Body of pancreas (tissue), 4 donors: ENCODE measurements at regions not wholly inside any gene's neighbourhood (a gene's known extent, or its start where the extent isn't known, plus 50 kb on each side); places are given as distances from the start of the nearest gene placed in this dataset.

Source experiments
- ATAC-seq: fragments of 150-250 bp; one replicate; pipeline ENCODE4 v1.9.1; 2016
- DNase-seq, 4 donors: peaks; one replicate each; pipeline ENCODE4 v3.0.0-alpha.2; 2019
- H3K27ac ChIP-seq, 4 donors: fragments of 200-600 bp; sonication (generic); 1 replicate in 3 of 4; 2 replicates in 1 of 4; pipeline versions ENCODE4 v1.5.1 to v1.6.1; 2016 to 2019; ENCODE audit warnings: mild to moderate bottlenecking in 1 of 4, mixed read lengths in 1 of 4, moderate library complexity in 1 of 4
- H3K27me3 ChIP-seq, 2 donors: fragments of 200-600 bp; sonication (generic); one replicate each; pipeline ENCODE4 v1.6.0; 2016; ENCODE audit warnings: mild to moderate bottlenecking in 1 of 2
- H3K36me3 ChIP-seq, 2 donors: fragments of 200-600 bp; sonication (generic); replicated peaks in 1 of 2; 2 replicates each; pipeline ENCODE4 v1.5.1; 2016; ENCODE audit warnings: low read depth in 2 of 2; ENCODE audit not compliant: insufficient read depth in 1 of 2
- H3K4me1 ChIP-seq: fragments of 200-600 bp; sonication (generic); one replicate; pipeline ENCODE4 v1.6.0; 2016
- H3K4me3 ChIP-seq, 2 donors: fragments of 200-600 bp; sonication (generic); 1 replicate in 1 of 2; 2 replicates in 1 of 2; pipeline ENCODE4 v1.5.1; 2016 to 2019
- H3K9me3 ChIP-seq, 3 donors: fragments of 200-600 bp; sonication (generic); 1 replicate in 2 of 3; 2 replicates in 1 of 3; pipeline ENCODE4 v1.5.1; 2016
- POLR2A ChIP-seq, 3 donors: fragments of 450-650 bp; IDR thresholded peaks; one replicate each; pipeline ENCODE4 v1.6.1; 2016; ENCODE audit warnings: antibody characterized with exemption in 3 of 3, mild to moderate bottlenecking in 2 of 3
- WGBS, 2 donors: methylation state at CpG; one replicate each; pipeline ENCODE4 v1.1.5; 2017; 5-methylcytosine and 5-hydroxymethylcytosine counted together
- intact Hi-C: fragments of 100-400 bp; cut with DNase I; formaldehyde crosslinking; loops from one replicate; pipeline ENCODE4 v1.15.1; 2023
- TF ChIP-seq, protein P1 (sequence below), 7 experiments: fragments of 450-650 bp in 4 of 7; fragments of 200-600 bp in 3 of 7; sonication (generic) in 3 of 7; IDR thresholded peaks; one replicate each; pipeline ENCODE4 v1.5.1; 2016 to 2019; ENCODE audit warnings: antibody characterized with exemption in 7 of 7

DNA sequence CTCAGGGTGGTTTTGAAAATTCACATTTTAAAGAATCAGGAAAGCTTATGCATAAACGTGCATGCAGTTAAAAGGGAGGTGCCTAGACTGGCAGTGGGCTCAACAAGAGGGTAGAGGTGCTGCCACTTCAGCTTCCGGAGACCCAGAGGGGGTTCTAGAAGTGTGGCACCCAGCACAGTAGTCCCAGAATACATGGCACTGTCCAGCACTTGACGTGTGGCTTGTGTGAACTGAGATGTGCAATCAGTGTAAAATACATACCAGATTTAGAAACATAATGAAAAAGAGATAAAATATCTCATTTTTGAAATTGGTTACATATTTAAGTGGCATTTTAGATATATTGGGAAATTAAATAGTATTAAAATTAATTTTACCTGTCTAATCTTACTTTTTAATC lies 89.3 kb downstream of the RIN2 start:
- H3K27me3 ChIP-seq = no peaks in the 10 kb centered on the region
- 80 to 91% methylated on average over 3 of the region's 3 CpGs for WGBS, 2 donors
- no peaks in the 10 kb centered on the region for H3K4me1 ChIP-seq
- H3K27ac ChIP-seq = no peak overlapping the region
- no peak for TF ChIP-seq POLR2A (IDR thresholded peaks at IDR 0.05)
- TF ChIP-seq, protein P1, sequence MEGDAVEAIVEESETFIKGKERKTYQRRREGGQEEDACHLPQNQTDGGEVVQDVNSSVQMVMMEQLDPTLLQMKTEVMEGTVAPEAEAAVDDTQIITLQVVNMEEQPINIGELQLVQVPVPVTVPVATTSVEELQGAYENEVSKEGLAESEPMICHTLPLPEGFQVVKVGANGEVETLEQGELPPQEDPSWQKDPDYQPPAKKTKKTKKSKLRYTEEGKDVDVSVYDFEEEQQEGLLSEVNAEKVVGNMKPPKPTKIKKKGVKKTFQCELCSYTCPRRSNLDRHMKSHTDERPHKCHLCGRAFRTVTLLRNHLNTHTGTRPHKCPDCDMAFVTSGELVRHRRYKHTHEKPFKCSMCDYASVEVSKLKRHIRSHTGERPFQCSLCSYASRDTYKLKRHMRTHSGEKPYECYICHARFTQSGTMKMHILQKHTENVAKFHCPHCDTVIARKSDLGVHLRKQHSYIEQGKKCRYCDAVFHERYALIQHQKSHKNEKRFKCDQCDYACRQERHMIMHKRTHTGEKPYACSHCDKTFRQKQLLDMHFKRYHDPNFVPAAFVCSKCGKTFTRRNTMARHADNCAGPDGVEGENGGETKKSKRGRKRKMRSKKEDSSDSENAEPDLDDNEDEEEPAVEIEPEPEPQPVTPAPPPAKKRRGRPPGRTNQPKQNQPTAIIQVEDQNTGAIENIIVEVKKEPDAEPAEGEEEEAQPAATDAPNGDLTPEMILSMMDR (IDR thresholded peaks at IDR 0.05) = no peak
- H3K36me3 ChIP-seq = no peaks in the 10 kb centered on the region
- H3K4me3 ChIP-seq = no peak overlapping the region
- intact Hi-C loops = no loop called here
- DNase-seq (no peak), ATAC-seq (no peak)
- no peaks in the 10 kb centered on the region for H3K9me3 ChIP-seq

DNA sequence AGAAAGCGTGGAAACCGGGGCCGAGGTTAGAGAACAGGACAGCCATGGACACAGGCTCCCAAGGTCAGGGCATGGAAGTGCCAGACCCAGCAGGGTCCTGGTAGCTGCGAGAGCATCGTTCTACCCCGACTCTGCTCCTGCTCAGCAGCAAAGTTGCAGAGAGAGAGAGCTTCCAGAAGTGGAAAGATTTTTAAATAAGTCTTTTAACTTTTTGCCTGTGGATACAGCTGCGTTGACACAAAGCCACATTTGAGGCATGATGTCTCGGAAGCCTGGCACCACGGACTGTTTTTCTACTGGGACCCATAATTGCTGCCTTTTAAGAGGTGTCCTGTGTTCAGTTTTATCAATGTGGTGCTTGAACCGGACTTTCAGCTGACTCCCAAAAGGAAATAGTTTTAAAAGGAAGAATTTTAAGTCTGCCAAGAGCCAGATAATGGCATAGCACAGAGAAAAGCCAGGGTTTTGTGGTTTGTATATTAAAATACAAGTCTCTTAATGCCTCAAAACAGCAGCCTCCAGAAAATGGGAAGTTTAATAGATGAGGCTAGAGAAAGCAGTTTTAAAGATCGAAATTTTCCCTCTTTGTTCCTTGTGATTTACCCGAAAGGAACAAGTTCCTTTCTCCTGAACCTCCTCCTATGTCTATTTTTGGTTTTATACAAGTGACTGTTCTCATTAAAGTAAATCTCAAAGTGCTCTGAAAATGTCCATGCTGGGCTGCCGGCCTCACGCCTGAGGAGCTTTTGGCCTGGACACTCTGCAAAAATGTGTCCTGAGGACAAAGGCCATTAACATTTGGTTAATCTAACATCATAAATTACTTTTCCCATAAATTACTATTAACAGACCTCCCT lies 91.5 kb downstream of the RIN2 start:
- Histone ChIP-seq H3K27ac (no peak overlapping the region), H3K4me1 (no peaks in the 10 kb centered on the region), H3K27me3 (no peaks in the 10 kb centered on the region), H3K36me3 (no peaks in the 10 kb centered on the region), H3K9me3 (no peaks in the 10 kb centered on the region), H3K4me3 (no peak overlapping the region)
- intact Hi-C loops = no loop called here
- ATAC-seq (no peak), DNase-seq (no peak)
- TF ChIP-seq, protein P1 (IDR thresholded peaks at IDR 0.05) = no peak
- TF ChIP-seq POLR2A (IDR thresholded peaks at IDR 0.05) = no peak
- 71 to 74% methylated on average over 14 of the region's 14 CpGs for WGBS, 2 donors

DNA sequence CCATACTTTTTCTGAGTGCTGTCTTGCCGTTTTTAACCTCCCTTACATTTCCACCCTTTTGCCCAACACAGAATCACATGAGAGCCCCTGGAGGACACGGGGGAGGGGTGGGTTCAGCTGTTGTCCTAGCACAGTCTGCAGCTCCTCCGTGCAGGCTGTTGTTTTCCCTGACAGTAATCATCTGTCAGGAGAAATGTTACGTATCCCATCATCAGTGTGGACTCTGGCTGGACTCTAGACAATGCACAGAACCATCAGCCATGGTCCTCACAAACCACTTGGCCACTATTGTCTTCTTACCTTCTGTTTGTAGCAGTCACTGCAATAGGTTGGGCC lies 92.1 kb downstream of the RIN2 start:
- Histone ChIP-seq H3K27me3 (no peaks in the 10 kb centered on the region), H3K27ac (no peak overlapping the region), H3K36me3 (no peaks in the 10 kb centered on the region), H3K4me1 (no peaks in the 10 kb centered on the region), H3K4me3 (no peak overlapping the region), H3K9me3 (no peaks in the 10 kb centered on the region)
- TF ChIP-seq POLR2A (IDR thresholded peaks at IDR 0.05) = no peak
- TF ChIP-seq, protein P1 (IDR thresholded peaks at IDR 0.05) = no peak
- ATAC-seq (no peak), DNase-seq (peak in 1 of 4 donors; percentile 14)
- 64 to 69% methylated on average over 4 of the region's 4 CpGs for WGBS, 2 donors
- intact Hi-C loops = no loop called here

DNA sequence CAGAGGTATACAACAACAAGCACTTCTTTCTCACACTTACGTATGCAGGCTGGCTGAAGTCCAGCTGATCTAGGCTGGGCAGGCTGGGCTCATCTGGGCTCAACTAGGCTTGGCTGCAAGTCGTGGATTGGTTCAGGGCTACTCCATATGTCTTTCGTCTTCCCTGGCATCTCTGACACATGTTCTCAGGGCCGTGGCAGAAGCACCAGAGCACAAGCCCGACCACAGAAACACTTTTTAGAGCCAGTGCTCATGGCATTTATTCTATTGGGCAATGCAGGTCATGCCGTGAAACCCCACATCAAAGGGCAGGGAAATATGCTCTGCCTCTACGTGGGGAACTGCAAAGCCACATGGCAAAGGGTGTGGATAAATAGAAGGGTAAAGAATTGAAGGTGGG lies 93.8 kb downstream of the RIN2 start:
- H3K27ac ChIP-seq = no peak overlapping the region
- no peaks in the 10 kb centered on the region for H3K36me3 ChIP-seq
- 65 to 89% methylated on average over 7 of the region's 7 CpGs for WGBS, 2 donors
- intact Hi-C loops = no loop called here
- H3K27me3 ChIP-seq = no peaks in the 10 kb centered on the region
- H3K4me1 ChIP-seq = no peaks in the 10 kb centered on the region
- DNase-seq = no peak
- no peak overlapping the region for H3K4me3 ChIP-seq
- H3K9me3 ChIP-seq = no peaks in the 10 kb centered on the region
- TF ChIP-seq, protein P1 (IDR thresholded peaks at IDR 0.05) = no peak
- TF ChIP-seq POLR2A (IDR thresholded peaks at IDR 0.05) = no peak
- no peak for ATAC-seq

DNA sequence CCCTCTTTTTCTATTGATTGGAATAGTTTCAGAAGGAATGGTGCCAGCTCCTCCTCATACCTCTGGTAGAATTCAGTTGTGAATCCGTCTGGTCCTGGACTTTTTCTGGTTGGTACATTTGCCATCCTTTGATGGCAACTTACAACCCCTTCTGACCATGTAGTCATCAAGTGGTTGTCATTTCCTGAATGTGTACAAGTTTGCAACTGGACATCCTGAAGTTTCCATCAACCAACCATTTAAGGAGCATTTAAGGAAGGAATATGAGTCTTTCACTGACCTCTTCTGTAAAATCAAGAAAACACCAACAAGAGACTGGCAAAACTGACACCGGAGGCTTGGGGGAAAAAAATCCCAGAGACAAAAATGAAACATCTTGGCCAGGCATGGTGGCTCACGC lies 97.4 kb downstream of the RIN2 start:
- intact Hi-C loops = no loop called here
- no peaks in the 10 kb centered on the region for H3K27me3 ChIP-seq

More for the DNA sequence above, 97.4 kb downstream of the RIN2 start:
- H3K4me1 ChIP-seq = no peaks in the 10 kb centered on the region
- no peaks in the 10 kb centered on the region for H3K9me3 ChIP-seq
- 89 to 91% methylated on average over 3 of the region's 3 CpGs for WGBS, 2 donors
- TF ChIP-seq POLR2A (IDR thresholded peaks at IDR 0.05) = no peak
- TF ChIP-seq, protein P1 (IDR thresholded peaks at IDR 0.05) = no peak
- no peak overlapping the region for H3K27ac ChIP-seq
- DNase-seq (no peak), ATAC-seq (no peak)
- no peaks in the 10 kb centered on the region for H3K36me3 ChIP-seq
- H3K4me3 ChIP-seq = no peak overlapping the region
